ENCODE measurements at regions not wholly inside any gene's neighbourhood (a gene's known extent, or its start where the extent isn't known, plus 50 kb on each side); places are given as distances from the start of the nearest gene placed in this dataset.

DNA sequence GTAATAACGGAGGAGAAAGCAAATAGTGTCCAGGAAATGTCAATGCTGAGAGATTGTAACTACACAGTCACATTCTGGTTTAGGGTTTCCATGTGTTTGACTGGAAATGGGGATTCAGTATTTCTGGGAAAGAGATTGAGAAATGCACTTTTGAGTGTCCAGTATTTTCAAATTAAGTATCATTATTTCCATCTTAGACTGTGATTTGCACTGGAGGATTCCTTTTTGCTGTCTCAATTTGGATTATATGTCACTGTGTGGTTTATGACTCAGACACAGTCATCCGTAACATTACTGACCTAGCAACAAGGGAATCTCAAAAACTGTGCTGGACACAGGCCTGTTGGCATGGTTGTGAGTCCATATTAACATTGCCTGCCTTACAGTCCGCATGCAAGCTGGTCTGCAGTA lies 681.4 kb downstream of the CDH11 start:
- TF ChIP-seq CREB1 (IDR thresholded peaks at IDR 0.05; ENCODE audit: low read depth) (no peak), NFIC (IDR thresholded peaks at IDR 0.05) (no peak), FOXM1 (IDR thresholded peaks at IDR 0.05; ENCODE audit: borderline replicate concordance, low read depth) (no peak), TEAD4 (IDR thresholded peaks at IDR 0.05) (no peak), CEBPB (IDR thresholded peaks at IDR 0.05) (no peak), EP300 (IDR thresholded peaks at IDR 0.05; ENCODE audit: borderline replicate concordance) (no peak)
- TF ChIP-seq, protein P1, sequence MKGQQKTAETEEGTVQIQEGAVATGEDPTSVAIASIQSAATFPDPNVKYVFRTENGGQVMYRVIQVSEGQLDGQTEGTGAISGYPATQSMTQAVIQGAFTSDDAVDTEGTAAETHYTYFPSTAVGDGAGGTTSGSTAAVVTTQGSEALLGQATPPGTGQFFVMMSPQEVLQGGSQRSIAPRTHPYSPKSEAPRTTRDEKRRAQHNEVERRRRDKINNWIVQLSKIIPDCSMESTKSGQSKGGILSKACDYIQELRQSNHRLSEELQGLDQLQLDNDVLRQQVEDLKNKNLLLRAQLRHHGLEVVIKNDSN (IDR thresholded peaks at IDR 0.05) = no peak

DNA sequence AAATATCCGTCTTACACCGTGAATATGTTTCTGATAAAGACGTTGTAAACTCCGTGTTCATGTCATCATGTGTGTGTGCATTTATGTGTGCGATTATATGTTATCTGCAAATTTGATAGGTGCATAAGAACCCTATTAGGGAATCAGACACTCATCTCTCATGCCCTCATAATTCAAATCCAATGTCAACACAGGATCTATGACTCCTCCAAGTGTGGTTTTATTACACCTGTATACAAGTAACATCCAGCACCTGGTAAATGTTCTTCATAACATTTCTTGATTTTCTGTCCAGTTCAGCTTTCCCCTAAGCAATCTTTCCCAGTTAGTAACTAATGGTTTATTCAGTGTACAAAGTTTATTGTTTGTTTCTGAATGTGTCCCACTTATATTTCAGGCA lies 681.9 kb downstream of the CDH11 start:
- TF ChIP-seq EGR1 (IDR thresholded peaks at IDR 0.05) = no peak
- TF ChIP-seq TEAD4 (IDR thresholded peaks at IDR 0.05) = no peak
- no peak for TF ChIP-seq RAD21 (IDR thresholded peaks at IDR 0.05; ENCODE audit: low read depth)
- TF ChIP-seq YY1 (IDR thresholded peaks at IDR 0.05; ENCODE audit: low read depth) = no peak
- TF ChIP-seq, protein P2, sequence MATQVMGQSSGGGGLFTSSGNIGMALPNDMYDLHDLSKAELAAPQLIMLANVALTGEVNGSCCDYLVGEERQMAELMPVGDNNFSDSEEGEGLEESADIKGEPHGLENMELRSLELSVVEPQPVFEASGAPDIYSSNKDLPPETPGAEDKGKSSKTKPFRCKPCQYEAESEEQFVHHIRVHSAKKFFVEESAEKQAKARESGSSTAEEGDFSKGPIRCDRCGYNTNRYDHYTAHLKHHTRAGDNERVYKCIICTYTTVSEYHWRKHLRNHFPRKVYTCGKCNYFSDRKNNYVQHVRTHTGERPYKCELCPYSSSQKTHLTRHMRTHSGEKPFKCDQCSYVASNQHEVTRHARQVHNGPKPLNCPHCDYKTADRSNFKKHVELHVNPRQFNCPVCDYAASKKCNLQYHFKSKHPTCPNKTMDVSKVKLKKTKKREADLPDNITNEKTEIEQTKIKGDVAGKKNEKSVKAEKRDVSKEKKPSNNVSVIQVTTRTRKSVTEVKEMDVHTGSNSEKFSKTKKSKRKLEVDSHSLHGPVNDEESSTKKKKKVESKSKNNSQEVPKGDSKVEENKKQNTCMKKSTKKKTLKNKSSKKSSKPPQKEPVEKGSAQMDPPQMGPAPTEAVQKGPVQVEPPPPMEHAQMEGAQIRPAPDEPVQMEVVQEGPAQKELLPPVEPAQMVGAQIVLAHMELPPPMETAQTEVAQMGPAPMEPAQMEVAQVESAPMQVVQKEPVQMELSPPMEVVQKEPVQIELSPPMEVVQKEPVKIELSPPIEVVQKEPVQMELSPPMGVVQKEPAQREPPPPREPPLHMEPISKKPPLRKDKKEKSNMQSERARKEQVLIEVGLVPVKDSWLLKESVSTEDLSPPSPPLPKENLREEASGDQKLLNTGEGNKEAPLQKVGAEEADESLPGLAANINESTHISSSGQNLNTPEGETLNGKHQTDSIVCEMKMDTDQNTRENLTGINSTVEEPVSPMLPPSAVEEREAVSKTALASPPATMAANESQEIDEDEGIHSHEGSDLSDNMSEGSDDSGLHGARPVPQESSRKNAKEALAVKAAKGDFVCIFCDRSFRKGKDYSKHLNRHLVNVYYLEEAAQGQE (IDR thresholded peaks at IDR 0.05; ENCODE audit: low read depth) = no peak
- TF ChIP-seq, protein P3, sequence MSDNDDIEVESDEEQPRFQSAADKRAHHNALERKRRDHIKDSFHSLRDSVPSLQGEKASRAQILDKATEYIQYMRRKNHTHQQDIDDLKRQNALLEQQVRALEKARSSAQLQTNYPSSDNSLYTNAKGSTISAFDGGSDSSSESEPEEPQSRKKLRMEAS (IDR thresholded peaks at IDR 0.05) = no peak
- TF ChIP-seq CREB1 (IDR thresholded peaks at IDR 0.05; ENCODE audit: low read depth) = no peak
- no peak for TF ChIP-seq EP300 (IDR thresholded peaks at IDR 0.05; ENCODE audit: borderline replicate concordance)
- TF ChIP-seq ZBTB7A (IDR thresholded peaks at IDR 0.05; ENCODE audit: low read depth) = no peak
- no peak for TF ChIP-seq CEBPB (IDR thresholded peaks at IDR 0.05)
- no peak for TF ChIP-seq FOXM1 (IDR thresholded peaks at IDR 0.05; ENCODE audit: borderline replicate concordance, low read depth)
- TF ChIP-seq, protein P1 (IDR thresholded peaks at IDR 0.05) = no peak
- TF ChIP-seq NFIC (IDR thresholded peaks at IDR 0.05) = no peak
- no peak for TF ChIP-seq TCF12 (IDR thresholded peaks at IDR 0.05; ENCODE audit: low read depth)
- TF ChIP-seq TAF1 (IDR thresholded peaks at IDR 0.05; ENCODE audit: low read depth) = no peak

DNA sequence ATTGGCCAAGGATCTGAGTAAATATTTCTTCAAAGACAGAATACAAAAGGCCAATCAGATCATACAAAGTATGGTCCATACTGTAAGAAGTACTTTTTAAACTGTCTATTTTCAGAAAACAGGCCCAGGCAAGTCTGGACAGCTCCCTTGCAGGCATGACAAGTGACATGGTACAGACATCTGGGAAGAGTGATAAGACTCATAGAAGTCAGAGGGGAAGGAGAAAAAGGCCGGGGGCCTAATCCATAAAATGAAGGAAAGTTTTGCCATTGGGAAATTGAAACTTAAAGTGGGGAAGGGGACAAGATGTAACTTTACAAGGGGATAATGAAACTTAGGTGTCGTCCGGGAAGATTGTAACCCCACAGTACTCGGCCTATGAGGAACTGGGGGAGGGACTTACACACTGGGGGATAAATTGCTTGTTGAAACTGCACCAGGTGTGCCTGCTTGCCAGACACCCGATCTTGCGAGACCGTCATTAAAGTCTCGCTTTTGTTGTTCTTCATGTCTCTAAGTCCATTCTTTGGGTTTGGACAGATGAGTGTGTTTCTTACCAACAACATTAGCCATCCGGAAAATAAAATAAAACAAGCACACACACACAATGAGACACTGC lies 684.0 kb downstream of the CDH11 start:
- TF ChIP-seq, protein P2 (IDR thresholded peaks at IDR 0.05; ENCODE audit: low read depth) = no peak
- TF ChIP-seq CREB1 (IDR thresholded peaks at IDR 0.05; ENCODE audit: low read depth) (no peak), YY1 (IDR thresholded peaks at IDR 0.05; ENCODE audit: low read depth) (no peak), EP300 (IDR thresholded peaks at IDR 0.05; ENCODE audit: borderline replicate concordance) (no peak), TCF12 (IDR thresholded peaks at IDR 0.05; ENCODE audit: low read depth) (no peak), NFIC (IDR thresholded peaks at IDR 0.05) (no peak), TAF1 (IDR thresholded peaks at IDR 0.05; ENCODE audit: low read depth) (no peak), RAD21 (IDR thresholded peaks at IDR 0.05; ENCODE audit: low read depth) (no peak), EGR1 (IDR thresholded peaks at IDR 0.05) (no peak), TEAD4 (IDR thresholded peaks at IDR 0.05) (no peak), ZBTB7A (IDR thresholded peaks at IDR 0.05; ENCODE audit: low read depth) (no peak), FOXM1 (IDR thresholded peaks at IDR 0.05; ENCODE audit: borderline replicate concordance, low read depth) (no peak), CEBPB (IDR thresholded peaks at IDR 0.05) (no peak)
- TF ChIP-seq, protein P3 (IDR thresholded peaks at IDR 0.05) = no peak
- TF ChIP-seq, protein P1 (IDR thresholded peaks at IDR 0.05) = no peak

DNA sequence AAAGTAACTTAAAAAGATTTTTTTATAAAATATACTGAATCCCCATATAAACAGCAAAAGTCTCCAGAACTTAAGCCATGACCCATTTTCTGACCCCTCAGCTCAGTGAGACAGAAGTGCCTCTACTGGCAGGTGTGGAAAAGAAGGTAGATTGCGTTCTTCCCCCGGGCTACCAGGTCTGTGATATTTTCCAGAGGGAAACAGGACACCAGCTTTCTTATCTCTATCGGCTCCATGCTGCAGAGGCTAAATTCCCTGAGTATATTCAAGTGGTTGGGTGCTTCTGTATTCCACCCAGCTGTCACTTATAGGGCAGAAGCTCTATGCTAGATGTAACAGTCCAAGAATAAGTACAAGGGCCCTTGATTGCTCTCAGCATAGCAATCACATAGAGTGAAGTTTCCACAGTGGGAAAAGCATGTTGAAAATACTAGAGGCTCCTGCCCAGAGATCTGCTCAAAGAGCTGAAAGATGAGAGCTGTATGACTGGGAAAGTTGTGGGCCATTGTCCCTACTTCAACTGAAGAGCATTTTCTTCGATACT lies 687.3 kb downstream of the CDH11 start:
- TF ChIP-seq, protein P3 (IDR thresholded peaks at IDR 0.05) = no peak
- no peak for TF ChIP-seq CEBPB (IDR thresholded peaks at IDR 0.05)
- no peak for TF ChIP-seq TEAD4 (IDR thresholded peaks at IDR 0.05)
- TF ChIP-seq RAD21 (IDR thresholded peaks at IDR 0.05; ENCODE audit: low read depth) = no peak
- no peak for TF ChIP-seq CREB1 (IDR thresholded peaks at IDR 0.05; ENCODE audit: low read depth)
- TF ChIP-seq, protein P1 (IDR thresholded peaks at IDR 0.05) = no peak
- TF ChIP-seq YY1 (IDR thresholded peaks at IDR 0.05; ENCODE audit: low read depth) = no peak
- TF ChIP-seq, protein P2 (IDR thresholded peaks at IDR 0.05; ENCODE audit: low read depth) = no peak
- no peak for TF ChIP-seq ZBTB7A (IDR thresholded peaks at IDR 0.05; ENCODE audit: low read depth)
- no peak for TF ChIP-seq NFIC (IDR thresholded peaks at IDR 0.05)
- no peak for TF ChIP-seq EGR1 (IDR thresholded peaks at IDR 0.05)
- TF ChIP-seq FOXM1 (IDR thresholded peaks at IDR 0.05; ENCODE audit: borderline replicate concordance, low read depth) = no peak
- TF ChIP-seq TCF12 (IDR thresholded peaks at IDR 0.05; ENCODE audit: low read depth) = no peak
- no peak for TF ChIP-seq EP300 (IDR thresholded peaks at IDR 0.05; ENCODE audit: borderline replicate concordance)
- TF ChIP-seq TAF1 (IDR thresholded peaks at IDR 0.05; ENCODE audit: low read depth) = no peak
